Retinal pigment epithelial cell (primary cell): ENCODE measurements at regions not wholly inside any gene's neighbourhood (a gene's known extent, or its start where the extent isn't known, plus 50 kb on each side); places are given as distances from the start of the nearest gene placed in this dataset.

Source experiments
- DNase-seq: peaks from one replicate; pipeline ENCODE4 v3.0.0-alpha.2; 2010; ENCODE audit warnings: low read depth
- H3K4me3 ChIP-seq: 2 replicates; pipeline ENCODE4 v1.5.1; 2011; ENCODE audit warnings: mild to moderate bottlenecking, low read length, control low read depth, moderate library complexity
- TF ChIP-seq, protein P1 (sequence below): conservative IDR thresholded peaks from 2 replicates; pipeline ENCODE4 v1.5.1; 2011; ENCODE audit warnings: low read depth, low read length, control low read depth, inconsistent platforms

- TF ChIP-seq, protein P1, sequence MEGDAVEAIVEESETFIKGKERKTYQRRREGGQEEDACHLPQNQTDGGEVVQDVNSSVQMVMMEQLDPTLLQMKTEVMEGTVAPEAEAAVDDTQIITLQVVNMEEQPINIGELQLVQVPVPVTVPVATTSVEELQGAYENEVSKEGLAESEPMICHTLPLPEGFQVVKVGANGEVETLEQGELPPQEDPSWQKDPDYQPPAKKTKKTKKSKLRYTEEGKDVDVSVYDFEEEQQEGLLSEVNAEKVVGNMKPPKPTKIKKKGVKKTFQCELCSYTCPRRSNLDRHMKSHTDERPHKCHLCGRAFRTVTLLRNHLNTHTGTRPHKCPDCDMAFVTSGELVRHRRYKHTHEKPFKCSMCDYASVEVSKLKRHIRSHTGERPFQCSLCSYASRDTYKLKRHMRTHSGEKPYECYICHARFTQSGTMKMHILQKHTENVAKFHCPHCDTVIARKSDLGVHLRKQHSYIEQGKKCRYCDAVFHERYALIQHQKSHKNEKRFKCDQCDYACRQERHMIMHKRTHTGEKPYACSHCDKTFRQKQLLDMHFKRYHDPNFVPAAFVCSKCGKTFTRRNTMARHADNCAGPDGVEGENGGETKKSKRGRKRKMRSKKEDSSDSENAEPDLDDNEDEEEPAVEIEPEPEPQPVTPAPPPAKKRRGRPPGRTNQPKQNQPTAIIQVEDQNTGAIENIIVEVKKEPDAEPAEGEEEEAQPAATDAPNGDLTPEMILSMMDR, result no peak
- no peak overlapping the region for H3K4me3 ChIP-seq
- DNase-seq, result no peak
These were observed 71.8 kb upstream of the NOX3 start for GRCh38 chr6:155527443-155527842.

DNA sequence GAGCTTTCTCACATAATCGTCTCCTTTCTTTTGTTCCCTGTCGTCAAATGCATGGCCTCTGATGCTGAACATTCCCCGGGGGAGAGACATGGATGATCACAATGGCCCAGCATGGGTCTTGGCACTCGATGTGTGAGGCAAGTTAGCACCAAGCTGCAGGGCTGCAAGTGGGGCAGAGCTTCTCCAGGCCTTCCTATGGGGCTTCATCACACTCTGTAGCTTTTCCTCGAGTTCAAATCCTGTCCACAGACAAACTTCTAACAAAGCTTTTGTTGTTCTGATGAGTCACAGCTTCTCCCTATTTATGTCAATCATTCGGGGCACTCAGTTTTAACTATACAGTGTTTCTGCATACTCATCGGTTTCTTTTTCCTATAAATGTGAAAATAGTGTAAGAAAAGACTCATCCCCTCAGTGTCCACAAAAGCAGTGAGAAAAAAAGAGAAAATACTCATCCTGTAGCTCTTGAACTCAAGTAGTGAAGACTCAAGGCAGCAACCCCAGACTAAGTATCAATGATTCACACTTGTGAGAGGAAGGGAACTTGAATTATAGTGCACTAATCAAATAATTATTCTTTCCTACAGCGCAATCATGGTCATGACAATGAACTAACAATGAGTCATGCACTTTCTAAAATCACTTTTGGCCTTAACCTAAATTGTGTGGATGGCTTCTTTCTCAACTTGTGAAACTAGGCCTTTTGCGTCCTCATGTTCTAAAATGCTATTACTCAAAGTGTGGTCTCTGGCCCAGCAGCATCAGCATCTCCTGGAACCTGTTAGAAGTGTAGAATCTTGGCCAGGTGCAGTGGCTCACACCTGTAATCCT lies 68.4 kb upstream of the NOX3 start:
- no peak for DNase-seq
- TF ChIP-seq, protein P1, result no peak
- no peak overlapping the region for H3K4me3 ChIP-seq

DNA sequence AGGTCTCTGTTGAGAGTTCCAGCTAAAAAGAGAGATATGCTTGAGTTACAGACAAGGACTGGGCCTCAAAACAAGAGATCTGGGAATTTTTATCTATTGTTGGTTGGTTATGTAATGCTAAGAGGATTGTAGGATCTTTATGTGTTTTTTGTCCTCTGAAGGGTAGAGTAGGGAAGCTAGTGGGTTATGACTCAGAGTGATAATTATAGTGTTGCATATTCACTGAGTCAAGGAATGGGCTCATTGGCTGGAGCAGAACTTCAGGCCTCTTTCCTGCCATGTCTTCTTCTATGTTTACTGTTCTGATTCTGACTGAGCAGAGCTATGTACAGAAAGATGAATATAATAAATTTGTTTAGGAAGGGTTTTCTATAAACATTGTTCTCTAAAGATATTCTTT lies 66.1 kb upstream of the NOX3 start:
- no peak overlapping the region for H3K4me3 ChIP-seq
- no peak for DNase-seq
- TF ChIP-seq, protein P1, result no peak

DNA sequence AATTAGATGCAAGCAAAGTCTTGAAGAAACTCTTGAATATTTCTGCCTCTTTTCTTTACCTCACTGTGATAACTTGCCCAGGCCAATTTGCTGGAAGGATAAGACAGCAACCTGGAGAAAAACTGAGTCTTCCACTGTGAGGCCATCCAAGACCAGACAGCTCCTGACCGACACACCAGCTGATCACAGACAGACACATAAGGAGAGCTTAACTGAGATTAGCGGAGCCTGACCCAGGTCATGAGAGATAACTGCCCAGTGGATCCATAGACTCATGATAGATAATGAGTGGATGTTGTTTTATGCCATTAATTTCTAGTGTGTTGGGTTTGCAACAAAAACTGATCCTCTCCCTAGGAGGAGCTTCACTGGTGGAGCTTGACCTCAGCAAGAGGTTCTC lies 64.4 kb upstream of the NOX3 start:
- no peak for DNase-seq
- TF ChIP-seq, protein P1, result no peak
- H3K4me3 ChIP-seq, result no peak overlapping the region

DNA sequence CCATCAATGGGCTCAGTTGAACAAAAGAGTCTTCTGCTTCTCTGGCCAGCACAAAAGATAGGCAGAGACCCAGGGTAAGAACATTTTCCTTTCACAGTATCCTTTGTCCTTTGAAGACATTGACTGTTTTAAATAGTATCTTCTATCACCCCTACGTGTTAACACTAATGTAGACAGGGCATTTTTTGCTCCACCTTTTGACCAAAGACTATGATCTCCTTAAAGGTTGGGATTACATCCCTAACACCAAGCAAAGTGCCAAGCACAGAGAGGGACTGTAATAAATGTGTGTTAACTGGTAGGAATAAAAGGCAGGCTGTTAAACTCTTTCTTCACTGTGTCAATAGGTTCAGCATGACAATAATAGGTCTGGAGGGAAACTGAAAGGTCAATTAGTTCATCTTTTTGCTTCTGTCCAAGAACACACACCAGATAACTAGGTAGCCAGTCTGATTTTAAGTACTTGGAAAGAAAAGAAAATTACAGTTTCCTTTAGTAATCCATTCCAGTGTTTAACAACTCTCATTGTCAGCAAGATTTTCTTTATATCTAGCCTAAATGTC lies 63.6 kb upstream of the NOX3 start:
- no peak overlapping the region for H3K4me3 ChIP-seq
- no peak for DNase-seq
- TF ChIP-seq, protein P1, result no peak

DNA sequence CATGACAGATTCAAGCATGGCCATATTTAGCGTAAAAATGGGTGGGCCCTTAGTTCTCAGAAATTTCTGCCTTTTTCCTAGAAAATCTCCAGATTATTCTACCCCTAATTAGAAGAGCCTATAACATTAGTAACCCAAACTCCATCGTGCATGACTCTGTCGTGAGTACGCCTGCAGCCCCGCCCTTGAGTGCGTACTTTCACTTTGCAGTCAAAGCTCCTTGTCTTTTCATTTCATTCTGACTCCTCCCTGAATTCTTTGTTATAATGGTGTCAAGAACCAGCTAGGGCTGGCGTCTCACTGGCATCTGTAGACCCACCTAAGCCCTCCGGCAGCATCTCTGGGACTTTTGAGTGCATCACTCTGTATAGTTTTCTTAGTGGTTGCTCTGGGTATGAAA lies 61.7 kb upstream of the NOX3 start:
- TF ChIP-seq, protein P1, result no peak
- no peak for DNase-seq
- H3K4me3 ChIP-seq, result no peak overlapping the region

DNA sequence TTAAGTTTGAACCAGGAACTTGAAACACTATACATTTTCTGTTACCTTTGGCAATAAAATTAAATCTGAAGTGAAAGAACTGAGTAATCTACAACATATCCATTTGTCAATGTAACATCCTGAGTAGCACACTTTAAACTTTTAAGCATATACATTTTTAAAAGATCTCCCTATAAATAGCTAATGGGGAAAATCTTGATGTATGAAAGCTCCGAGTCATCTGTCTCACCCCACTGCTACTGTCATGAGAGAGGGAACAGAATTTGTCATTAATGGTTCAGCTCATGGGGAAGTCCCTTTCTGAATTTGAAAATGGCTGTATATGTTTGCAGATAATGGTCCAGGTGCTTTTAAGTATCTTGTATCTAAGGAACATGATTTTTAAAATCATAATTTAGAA lies 55.2 kb upstream of the NOX3 start:
- no peak overlapping the region for H3K4me3 ChIP-seq
- TF ChIP-seq, protein P1, result no peak
- DNase-seq, result no peak
